ENCODE measurements at regions not wholly inside any gene's neighbourhood (a gene's known extent, or its start where the extent isn't known, plus 50 kb on each side); places are given as distances from the start of the nearest gene placed in this dataset.
"Not testable (repeated sequence)": the region's sequence is repeated elsewhere in the genome, so short reads cannot be mapped to it uniquely, and the experiment has no call there.

DNA sequence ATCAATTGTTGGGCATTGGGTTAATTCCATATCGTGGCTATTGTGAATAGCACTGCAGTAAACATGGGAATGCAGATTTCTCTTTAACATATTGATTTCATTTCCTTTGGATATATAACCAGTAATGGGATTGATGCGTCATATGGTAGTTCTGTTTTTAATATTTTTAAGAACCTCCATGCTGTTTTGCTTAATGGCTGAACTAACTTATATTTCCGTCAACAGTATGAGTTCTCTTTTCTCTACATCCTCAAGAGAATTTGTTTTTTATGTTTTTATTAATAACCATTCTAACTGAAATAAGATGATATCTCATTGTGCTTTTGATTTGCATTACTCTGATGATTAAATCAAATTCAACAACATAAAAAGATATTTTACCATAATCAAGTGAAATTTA lies 228.5 kb upstream of the FSIP2 start:
- Mint-ChIP-seq H3K27ac (no peak overlapping the region), H3K4me1 (ENCODE audit: low read depth) (no peaks in the 10 kb centered on the region), H3K27me3 (no peaks in the 10 kb centered on the region), H3K4me3 (no peak overlapping the region), H3K36me3 (ENCODE audit: low read depth) (no peaks in the 10 kb centered on the region), H3K9me3 (peaks cover 42% of the 10 kb centered on the region)

DNA sequence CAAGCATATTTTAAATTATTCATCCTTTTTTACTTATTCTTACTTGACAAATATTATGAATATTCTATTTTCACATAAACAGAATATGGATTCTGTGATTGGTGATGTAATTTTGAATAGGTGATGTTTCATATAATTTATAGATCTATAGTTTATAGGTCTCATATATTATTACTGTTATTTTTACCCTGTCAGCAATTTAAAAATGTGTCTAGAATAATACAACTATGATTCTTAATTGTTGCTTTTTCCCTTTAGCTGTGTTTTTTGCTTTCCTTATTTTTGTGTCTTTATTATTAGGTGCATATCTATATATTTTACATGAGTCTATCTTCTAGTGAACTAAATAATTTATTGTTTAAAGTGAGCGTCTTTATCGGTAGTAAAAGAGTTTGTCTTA lies 226.7 kb upstream of the FSIP2 start:
- Mint-ChIP-seq H3K27ac (no peak overlapping the region), H3K27me3 (no peaks in the 10 kb centered on the region), H3K4me3 (no peak overlapping the region), H3K36me3 (ENCODE audit: low read depth) (no peaks in the 10 kb centered on the region), H3K4me1 (ENCODE audit: low read depth) (no peaks in the 10 kb centered on the region), H3K9me3 (peaks cover 26% of the 10 kb centered on the region)

- Mint-ChIP-seq H3K27ac (no peak overlapping the region), H3K9me3 (peaks cover 14% of the 10 kb centered on the region), H3K4me1 (ENCODE audit: low read depth) (no peaks in the 10 kb centered on the region), H3K36me3 (ENCODE audit: low read depth) (no peaks in the 10 kb centered on the region), H3K4me3 (no peak overlapping the region), H3K27me3 (no peaks in the 10 kb centered on the region)
Observed at GRCh38 chr2:185522472-185522871, 216.1 kb upstream of the FSIP2 start.

GRCh38 chr2:185524242-185524641 lies 214.4 kb upstream of the FSIP2 start:
- H3K36me3 Mint-ChIP-seq (ENCODE audit: low read depth); H3K27ac Mint-ChIP-seq; H3K27me3 Mint-ChIP-seq; H3K4me3 Mint-ChIP-seq; H3K4me1 Mint-ChIP-seq (ENCODE audit: low read depth): not testable (repeated sequence)
- H3K9me3 Mint-ChIP-seq: peaks cover 10% of the 10 kb centered on the region

- no peaks in the 10 kb centered on the region for H3K4me1 Mint-ChIP-seq (ENCODE audit: low read depth)
- no peaks in the 10 kb centered on the region for H3K27me3 Mint-ChIP-seq
- H3K27ac Mint-ChIP-seq: no peak overlapping the region
- H3K4me3 Mint-ChIP-seq: no peak overlapping the region
- peaks cover 9% of the 10 kb centered on the region for H3K9me3 Mint-ChIP-seq
- no peaks in the 10 kb centered on the region for H3K36me3 Mint-ChIP-seq (ENCODE audit: low read depth)
Observed at GRCh38 chr2:185526161-185526560, 212.4 kb upstream of the FSIP2 start.

DNA sequence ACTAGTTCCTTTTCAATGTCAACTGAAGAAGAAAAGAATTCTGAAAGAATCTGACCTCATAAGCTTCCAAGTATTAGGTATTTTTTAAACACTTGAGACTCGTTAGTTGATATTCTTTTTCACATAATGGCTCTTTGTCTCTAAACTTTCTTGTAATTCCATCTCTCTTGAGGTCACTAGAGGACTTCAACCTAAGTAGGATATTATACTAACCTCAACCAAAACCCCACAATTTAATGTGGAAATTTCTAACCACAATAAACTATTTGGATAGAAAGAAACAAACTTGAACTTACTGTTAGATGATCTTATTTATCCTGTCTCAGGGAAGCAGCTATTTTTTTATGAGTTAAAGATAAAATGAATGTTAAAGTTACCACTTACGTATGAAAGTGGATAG lies 206.9 kb upstream of the FSIP2 start:
- Mint-ChIP-seq H3K36me3 (ENCODE audit: low read depth) (no peaks in the 10 kb centered on the region), H3K9me3 (no peaks in the 10 kb centered on the region), H3K27me3 (no peaks in the 10 kb centered on the region), H3K4me1 (ENCODE audit: low read depth) (no peaks in the 10 kb centered on the region), H3K4me3 (no peak overlapping the region), H3K27ac (no peak overlapping the region)

- Mint-ChIP-seq H3K27ac (no peak overlapping the region), H3K9me3 (no peaks in the 10 kb centered on the region), H3K36me3 (ENCODE audit: low read depth) (no peaks in the 10 kb centered on the region), H3K27me3 (no peaks in the 10 kb centered on the region), H3K4me1 (ENCODE audit: low read depth) (no peaks in the 10 kb centered on the region), H3K4me3 (no peak overlapping the region)
Observed at GRCh38 chr2:185537689-185538088, 200.9 kb upstream of the FSIP2 start.

DNA sequence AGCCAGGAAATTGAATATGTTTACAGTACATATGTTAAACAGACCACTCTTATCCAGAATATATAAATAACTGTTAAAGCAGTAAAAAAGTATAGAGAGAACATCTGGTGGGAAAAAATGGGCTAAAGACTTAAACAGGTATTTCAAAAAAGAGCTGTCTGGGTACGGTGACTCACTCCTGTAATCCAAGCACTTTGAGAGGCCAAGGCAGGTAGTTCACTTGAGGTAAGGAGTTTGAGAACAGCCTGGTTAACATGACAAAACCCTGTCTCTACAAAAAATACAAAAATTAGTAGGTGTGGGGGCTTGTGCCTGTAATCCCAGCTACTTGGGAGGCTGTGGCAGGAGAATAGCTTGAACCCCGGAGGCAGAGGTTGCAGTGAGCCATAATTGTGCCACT lies 171.4 kb upstream of the FSIP2 start:
- H3K4me3 Mint-ChIP-seq: no peak overlapping the region
- peaks cover 4% of the 10 kb centered on the region for H3K9me3 Mint-ChIP-seq
- H3K36me3 Mint-ChIP-seq (ENCODE audit: low read depth): no peaks in the 10 kb centered on the region
- no peak overlapping the region for H3K27ac Mint-ChIP-seq
- no peaks in the 10 kb centered on the region for H3K4me1 Mint-ChIP-seq (ENCODE audit: low read depth)
- H3K27me3 Mint-ChIP-seq: no peaks in the 10 kb centered on the region

DNA sequence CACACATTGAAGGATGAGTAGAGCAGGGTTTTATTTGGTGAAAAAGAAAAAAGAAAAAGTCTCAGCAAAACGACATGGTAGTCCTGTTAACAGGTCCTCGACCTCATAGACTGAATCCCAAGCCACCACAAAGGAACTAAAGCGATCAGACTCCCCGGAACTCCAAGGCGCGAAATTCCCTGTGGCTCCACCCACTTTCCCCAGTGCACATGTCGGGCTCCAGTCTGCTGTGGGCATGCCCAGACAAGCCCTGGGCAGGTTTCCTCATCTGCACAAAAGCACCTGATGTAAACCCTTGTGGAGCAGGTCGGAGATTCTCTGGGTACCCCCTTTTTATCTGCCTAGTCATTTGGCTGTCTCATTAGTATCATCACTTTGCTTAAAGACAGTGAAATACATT lies 170.7 kb upstream of the FSIP2 start:
- no peaks in the 10 kb centered on the region for H3K27me3 Mint-ChIP-seq
- no peak overlapping the region for H3K4me3 Mint-ChIP-seq
- peaks cover 4% of the 10 kb centered on the region for H3K9me3 Mint-ChIP-seq
- no peak overlapping the region for H3K27ac Mint-ChIP-seq
- no peaks in the 10 kb centered on the region for H3K4me1 Mint-ChIP-seq (ENCODE audit: low read depth)
- no peaks in the 10 kb centered on the region for H3K36me3 Mint-ChIP-seq (ENCODE audit: low read depth)

DNA sequence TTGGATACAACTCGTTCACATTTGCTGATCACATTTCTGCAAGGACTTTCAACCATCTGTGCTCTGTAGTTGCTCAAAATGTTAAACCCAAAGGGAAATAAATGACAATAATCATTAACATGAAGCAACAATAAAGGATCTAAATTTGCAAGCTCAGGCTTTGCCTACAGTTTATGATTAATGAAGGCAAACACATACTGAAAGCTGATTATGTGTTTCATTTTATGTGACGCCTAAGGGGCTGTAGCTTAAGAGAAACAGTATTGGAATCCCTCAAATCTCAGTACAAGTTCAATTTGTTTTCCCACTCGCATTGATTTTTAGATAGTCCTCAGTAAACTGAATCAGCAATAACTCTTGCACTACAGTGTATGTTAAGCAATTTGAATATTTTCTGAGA lies 160.3 kb upstream of the FSIP2 start:
- H3K4me1 Mint-ChIP-seq (ENCODE audit: low read depth): no peaks in the 10 kb centered on the region
- no peaks in the 10 kb centered on the region for H3K27me3 Mint-ChIP-seq
- no peaks in the 10 kb centered on the region for H3K36me3 Mint-ChIP-seq (ENCODE audit: low read depth)
- H3K27ac Mint-ChIP-seq: no peak overlapping the region
- H3K4me3 Mint-ChIP-seq: no peak overlapping the region
- H3K9me3 Mint-ChIP-seq: no peaks in the 10 kb centered on the region

- no peaks in the 10 kb centered on the region for H3K27me3 Mint-ChIP-seq
- no peaks in the 10 kb centered on the region for H3K4me1 Mint-ChIP-seq (ENCODE audit: low read depth)
- H3K27ac Mint-ChIP-seq: no peak overlapping the region
- H3K4me3 Mint-ChIP-seq: no peak overlapping the region
- no peaks in the 10 kb centered on the region for H3K36me3 Mint-ChIP-seq (ENCODE audit: low read depth)
- peaks cover 17% of the 10 kb centered on the region for H3K9me3 Mint-ChIP-seq
Observed at GRCh38 chr2:185583058-185583816, 155.4 kb upstream of the FSIP2 start.

DNA sequence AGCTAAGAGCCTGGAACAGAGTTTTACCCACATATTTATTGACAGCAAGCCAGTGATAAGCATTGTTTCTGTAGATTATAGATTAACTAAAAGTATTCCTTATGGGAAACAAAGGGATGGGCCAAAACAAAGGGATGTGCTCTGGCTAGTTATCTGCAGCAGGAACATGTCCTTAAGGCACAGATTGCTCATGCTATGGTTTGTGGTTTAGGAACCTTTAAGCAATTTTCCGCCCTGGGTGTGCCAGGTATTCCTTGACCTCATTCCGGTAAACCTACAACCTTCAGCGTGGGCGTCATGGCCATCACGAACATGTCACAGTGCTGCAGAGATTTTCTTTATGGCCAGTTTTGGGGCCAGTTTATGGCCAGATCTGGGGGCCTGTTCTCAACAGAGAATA lies 153.4 kb upstream of the FSIP2 start:
- H3K4me1 Mint-ChIP-seq (ENCODE audit: low read depth); H3K27ac Mint-ChIP-seq: not testable (repeated sequence)

DNA sequence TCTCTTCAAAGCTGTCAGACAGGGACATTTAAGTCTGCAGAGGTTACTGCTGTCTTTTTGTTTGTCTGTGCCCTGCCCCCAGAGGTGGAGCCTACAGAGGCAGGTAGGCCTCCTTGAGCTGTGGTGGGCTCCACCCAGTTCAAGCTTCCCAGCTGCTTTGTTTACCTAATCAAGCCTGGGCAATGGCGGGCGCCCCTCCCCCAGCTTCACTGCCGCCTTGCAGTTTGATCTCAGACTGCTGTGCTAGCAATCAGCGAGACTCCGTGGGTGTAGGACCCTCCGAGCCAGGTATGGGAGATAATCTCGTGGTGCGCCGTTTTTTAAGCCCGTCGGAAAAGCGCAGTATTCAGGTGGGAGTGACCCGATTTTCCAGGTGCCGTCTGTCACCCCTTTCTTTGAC lies 147.3 kb upstream of the FSIP2 start:
- not testable (repeated sequence) for H3K4me3 Mint-ChIP-seq; H3K36me3 Mint-ChIP-seq (ENCODE audit: low read depth); H3K9me3 Mint-ChIP-seq; H3K27ac Mint-ChIP-seq; H3K27me3 Mint-ChIP-seq; H3K4me1 Mint-ChIP-seq (ENCODE audit: low read depth)

More for the DNA sequence above, 153.4 kb upstream of the FSIP2 start:
- peaks cover 17% of the 10 kb centered on the region for H3K9me3 Mint-ChIP-seq
- not testable (repeated sequence) for H3K36me3 Mint-ChIP-seq (ENCODE audit: low read depth); H3K27me3 Mint-ChIP-seq; H3K4me3 Mint-ChIP-seq

- Mint-ChIP-seq H3K9me3 (peaks cover under 1% of the 10 kb centered on the region), H3K27ac (no peak overlapping the region), H3K36me3 (ENCODE audit: low read depth) (no peaks in the 10 kb centered on the region), H3K27me3 (no peaks in the 10 kb centered on the region), H3K4me1 (ENCODE audit: low read depth) (no peaks in the 10 kb centered on the region), H3K4me3 (no peak overlapping the region)
Observed at GRCh38 chr2:185607945-185608344, 130.7 kb upstream of the FSIP2 start.

- no peak overlapping the region for H3K4me3 Mint-ChIP-seq
- H3K4me1 Mint-ChIP-seq (ENCODE audit: low read depth): no peaks in the 10 kb centered on the region
- peaks cover 5% of the 10 kb centered on the region for H3K9me3 Mint-ChIP-seq
- no peak overlapping the region for H3K27ac Mint-ChIP-seq
- no peaks in the 10 kb centered on the region for H3K36me3 Mint-ChIP-seq (ENCODE audit: low read depth)
- no peaks in the 10 kb centered on the region for H3K27me3 Mint-ChIP-seq
Observed at GRCh38 chr2:185608799-185609198, 129.8 kb upstream of the FSIP2 start.

- peaks cover 5% of the 10 kb centered on the region for H3K9me3 Mint-ChIP-seq
- no peak overlapping the region for H3K4me3 Mint-ChIP-seq
- no peaks in the 10 kb centered on the region for H3K27me3 Mint-ChIP-seq
- no peak overlapping the region for H3K27ac Mint-ChIP-seq
- no peaks in the 10 kb centered on the region for H3K36me3 Mint-ChIP-seq (ENCODE audit: low read depth)
- no peaks in the 10 kb centered on the region for H3K4me1 Mint-ChIP-seq (ENCODE audit: low read depth)
Observed at GRCh38 chr2:185610301-185610700, 128.3 kb upstream of the FSIP2 start.

Data from stimulated activated naive CD8-positive, alpha-beta T cell treated with anti-CD3 and anti-CD28 coated beads, Interleukin-15, Interleukin-2, amounts not matched to agents 100 ng/mL and 50 ng/mL, for 24 hours (primary cell).